A549 (cell line): ENCODE measurements at regions not wholly inside any gene's neighbourhood (a gene's known extent, or its start where the extent isn't known, plus 50 kb on each side); places are given as distances from the start of the nearest gene placed in this dataset.
A peak's percentile ranks its signal among the peaks of the same experiment; 100 is the strongest.

Experiments
- ATAC-seq, 2 experiments: fragments of 200-7000 bp in 1 of 2; fragments of >200 bp in 1 of 2; cut with Nextera tagmentation in 1 of 2; cut with Tn5 transposase in 1 of 2; 3 replicates each; pipeline versions ENCODE4 v1.8.0 to v1.9.1; 2018 to 2020; ENCODE audit warnings: mild to moderate bottlenecking in 1 of 2, moderate library complexity in 1 of 2
- CTCF ChIA-PET: fragments of 300-600 bp; sonication (Branson Sonifier 250); formaldehyde crosslinking; extraction: SDS; loops from one replicate; lab custom pipeline; 2021; ENCODE audit warnings: antibody characterized with exemption, inconsistent platforms; lab: Yijun Ruan, JAX
- POLR2A ChIA-PET: fragments of 350-600 bp; formaldehyde crosslinking; extraction: SDS; loops from one replicate; lab custom pipeline; 2021; ENCODE audit warnings: antibody characterized with exemption, inconsistent platforms; lab: Yijun Ruan, JAX
- DNase-seq, 2 experiments: peaks; one replicate each; pipeline versions ENCODE4 v3.0.0 to v3.0.0-alpha.2; 2011 to 2016; ENCODE audit warnings: low read depth in 1 of 2, low spot score in 1 of 2
- FAIRE-seq: peaks from 2 replicates; lab custom pipeline; 2011; peaks lifted over from hg19 to GRCh38; lab: Jason Lieb, UNC
- H3K27ac ChIP-seq, 2 experiments: fragments of >200 bp; sonication (Bioruptor Twin); formaldehyde crosslinking; 3 replicates each; pipeline ENCODE4 v1.5.1; 2016 to 2017
- H3K4me1 ChIP-seq: fragments of >200 bp; sonication (Bioruptor Twin); formaldehyde crosslinking; 3 replicates; pipeline ENCODE4 v1.6.1; 2016
- H3K4me2 ChIP-seq: fragments of >200 bp; sonication (Bioruptor Twin); formaldehyde crosslinking; 3 replicates; pipeline ENCODE4 v1.6.1; 2016
- H3K4me3 ChIP-seq: fragments of >200 bp; sonication (Bioruptor Twin); formaldehyde crosslinking; 3 replicates; pipeline ENCODE4 v1.5.1; 2016
- H3K9me3 ChIP-seq: fragments of >200 bp; sonication (Bioruptor Twin); formaldehyde crosslinking; 3 replicates; pipeline ENCODE4 v1.6.1; 2016
- ATOH8 ChIP-seq: fragments of 250-450 bp; sonication (Bioruptor Pico); IDR thresholded peaks from 2 replicates; pipeline ENCODE4 v1.5.0; 2020; ENCODE audit warnings: low read depth, mild to moderate bottlenecking, moderate library complexity
- CBX2 ChIP-seq: fragments of 200-600 bp; sonication (generic); IDR thresholded peaks from 2 replicates; pipeline ENCODE4 v1.6.1; 2016; ENCODE audit warnings: low read depth, mild to moderate bottlenecking, borderline replicate concordance
- CBX8 ChIP-seq: fragments of 200-600 bp; sonication (generic); IDR thresholded peaks from 2 replicates; pipeline ENCODE4 v1.6.1; 2016
- CHD2 ChIP-seq: fragments of 150-350 bp; IDR thresholded peaks from 2 replicates; pipeline ENCODE4 v1.6.1; 2014; ENCODE audit warnings: low read length; ENCODE audit not compliant: partially characterized antibody
- CTCF ChIP-seq: fragments of >200 bp; sonication (Bioruptor Twin); formaldehyde crosslinking; IDR thresholded peaks from 3 replicates; pipeline ENCODE4 v1.5.1; 2016
- E2F6 ChIP-seq: IDR thresholded peaks from 2 replicates; pipeline ENCODE4 v1.6.1; 2012; ENCODE audit warnings: low read depth, borderline replicate concordance
- EHF ChIP-seq: fragments of 250-450 bp; sonication (Bioruptor Pico); IDR thresholded peaks from 2 replicates; pipeline ENCODE4 v1.5.0; 2020; ENCODE audit warnings: mild to moderate bottlenecking
- EHMT2 ChIP-seq: fragments of 200-600 bp; sonication (generic); IDR thresholded peaks from 2 replicates; pipeline ENCODE4 v1.6.1; 2016; ENCODE audit warnings: antibody characterized with exemption, low read depth, mild to moderate bottlenecking, moderate library complexity
- GATA3 ChIP-seq: IDR thresholded peaks from 2 replicates; pipeline ENCODE4 v1.6.1; 2012; ENCODE audit warnings: borderline replicate concordance
- HDAC2 ChIP-seq: fragments of 200-600 bp; sonication (generic); IDR thresholded peaks from 2 replicates; pipeline ENCODE4 v1.6.1; 2016
- HEYL ChIP-seq: fragments of 250-450 bp; sonication (Bioruptor Pico); IDR thresholded peaks from 2 replicates; pipeline ENCODE4 v1.8.0; 2021; ENCODE audit warnings: mild to moderate bottlenecking, moderate library complexity
- HOXA7 ChIP-seq: fragments of 250-450 bp; sonication (Bioruptor Pico); IDR thresholded peaks from 2 replicates; pipeline ENCODE4 v1.5.0; 2020; ENCODE audit warnings: mild to moderate bottlenecking, moderate library complexity
- HOXB13 ChIP-seq: fragments of 250-450 bp; sonication (Bioruptor Pico); IDR thresholded peaks from 2 replicates; pipeline ENCODE4 v1.5.0; 2020; ENCODE audit warnings: low read depth, mild to moderate bottlenecking, moderate library complexity
- JUN ChIP-seq, 2 experiments: fragments of >200 bp; sonication (Bioruptor Twin); formaldehyde crosslinking; IDR thresholded peaks; 2 replicates in 1 of 2; 3 replicates in 1 of 2; pipeline ENCODE4 v1.6.1; 2016 to 2017
- JUNB ChIP-seq: fragments of >200 bp; sonication (Bioruptor Twin); formaldehyde crosslinking; IDR thresholded peaks from 2 replicates; pipeline ENCODE4 v1.6.1; 2016
- KDM1A ChIP-seq: fragments of 200-600 bp; sonication (generic); IDR thresholded peaks from 2 replicates; pipeline ENCODE4 v1.6.1; 2016; ENCODE audit warnings: low read depth, mild to moderate bottlenecking
- MYC ChIP-seq: IDR thresholded peaks from 2 replicates; pipeline ENCODE4 v1.6.1; 2012; ENCODE audit warnings: mild to moderate bottlenecking, inconsistent platforms, low read length, improper control_type of control experiment, borderline replicate concordance
- NFE2L2 ChIP-seq: fragments of 150-350 bp; conservative IDR thresholded peaks from 2 replicates; pipeline ENCODE4 v1.6.1; 2014; ENCODE audit warnings: low read length
- NPAS2 ChIP-seq: fragments of 250-450 bp; sonication (Bioruptor Pico); IDR thresholded peaks from 2 replicates; pipeline ENCODE4 v1.8.0; 2022; ENCODE audit warnings: mild to moderate bottlenecking, moderate library complexity, borderline replicate concordance
- PHF8 ChIP-seq: fragments of 200-600 bp; sonication (generic); IDR thresholded peaks from 2 replicates; pipeline ENCODE4 v1.6.1; 2016; ENCODE audit warnings: low read depth, mild to moderate bottlenecking, antibody characterized with exemption, moderate library complexity, borderline replicate concordance
- POLR2A ChIP-seq: IDR thresholded peaks from 2 replicates; pipeline ENCODE4 v1.6.1; 2012; ENCODE audit warnings: mild to moderate bottlenecking, low read length
- RCOR1 ChIP-seq: fragments of 150-350 bp; IDR thresholded peaks from 2 replicates; pipeline ENCODE4 v1.6.1; 2014; ENCODE audit warnings: antibody characterized with exemption, low read length, low read depth
- REST ChIP-seq: fragments of 200-600 bp; sonication (generic); IDR thresholded peaks from 2 replicates; pipeline ENCODE4 v1.6.1; 2016; ENCODE audit warnings: antibody characterized with exemption, mild to moderate bottlenecking, moderate library complexity
- RFX5 ChIP-seq: fragments of 450-650 bp; IDR thresholded peaks from 2 replicates; pipeline ENCODE4 v1.7.1; 2014; ENCODE audit warnings: antibody characterized with exemption, mild to moderate bottlenecking, moderate library complexity
- SREBF2 ChIP-seq: fragments of 450-650 bp; IDR thresholded peaks from 2 replicates; pipeline ENCODE4 v1.6.1; 2014; ENCODE audit warnings: mild to moderate bottlenecking, moderate library complexity
- ZFP36 ChIP-seq: fragments of 450-650 bp; IDR thresholded peaks from 2 replicates; pipeline ENCODE4 v1.6.1; 2014; ENCODE audit warnings: borderline replicate concordance; ENCODE audit not compliant: partially characterized antibody
- WGBS: methylation state at CpG from one replicate; pipeline ENCODE4 v1.1.6; 2017; ENCODE audit errors: missing lambda C conversion rate; 5-methylcytosine and 5-hydroxymethylcytosine counted together

GRCh38 chrX:51803833-51804232 lies 60.6 kb downstream of the GSPT2 start:
- Histone ChIP-seq H3K9me3 (peaks cover 7% of the 10 kb centered on the region; the same call in 1 of the 3 replicates), H3K4me2 (peak overlapping the region; percentile 71), H3K4me3 (peak overlapping the region; percentile 95), H3K4me1 (0 out of 3 replicates have a peak, but pooled peaks cover 4% of the 10 kb centered on the region), H3K27ac (no peak overlapping the region)
- no peak for DNase-seq
- CTCF ChIA-PET = no interaction called here
- peak; percentile 39 for FAIRE-seq
- ATAC-seq = no peak
- TF ChIP-seq HOXB13 (CRISPR knock-in tag) (no peak), JUNB (no peak), RFX5 (no peak), NFE2L2 (no peak), CHD2 (no peak), GATA3 (no peak), SREBF2 (no peak), MYC (no peak), NPAS2 (CRISPR knock-in tag) (no peak), JUN (IDR thresholded peaks at IDR 0.05) (no peak), RCOR1 (no peak), KDM1A (no peak), EHF (CRISPR knock-in tag) (no peak), CBX8 (no peak), ATOH8 (CRISPR knock-in tag) (no peak)
- POLR2A ChIA-PET = interaction anchor here (1.5 kb wide), 1 partner anchor 61 kb away, joined by 5 read pairs; the partner anchor contains the start of gene GSPT2
- WGBS = 73% methylated on average over 3 of the region's 3 CpGs

- TF ChIP-seq ATOH8 (CRISPR knock-in tag) (no peak), NFE2L2 (no peak), CHD2 (no peak), CBX2 (no peak), HDAC2 (no peak), CTCF (no peak), EHMT2 (no peak), ZFP36 (no peak), E2F6 (no peak), POLR2A (no peak), MYC (no peak), PHF8 (no peak), JUN (IDR thresholded peaks at IDR 0.05) (no peak), HOXA7 (CRISPR knock-in tag) (no peak), HEYL (CRISPR knock-in tag) (no peak), REST (no peak)
- TF ChIP-seq, all 56 proteins: peak for 0
- FAIRE-seq = no peak
- ChIA-PET POLR2A (no interaction called here), CTCF (no interaction called here)
- Histone ChIP-seq H3K9me3 (peaks cover 7% of the 10 kb centered on the region; the same call in 1 of the 3 replicates), H3K27ac (no peak overlapping the region), H3K4me3 (no peak overlapping the region), H3K4me1 (0 out of 3 replicates have a peak, but pooled peaks cover 4% of the 10 kb centered on the region), H3K4me2 (no peak overlapping the region)
- no peak for ATAC-seq
- DNase-seq = peak in 1 of 2 experiments; percentile 9
- WGBS = 81% methylated on average over 5 of the region's 5 CpGs
Observed at GRCh38 chrX:51804741-51805140, 61.5 kb downstream of the GSPT2 start.
